ENCODE measurements at regions not wholly inside any gene's neighbourhood (a gene's known extent, or its start where the extent isn't known, plus 50 kb on each side); places are given as distances from the start of the nearest gene placed in this dataset.
"Not testable (repeated sequence)": the region's sequence is repeated elsewhere in the genome, so short reads cannot be mapped to it uniquely, and the experiment has no call there.

DNA sequence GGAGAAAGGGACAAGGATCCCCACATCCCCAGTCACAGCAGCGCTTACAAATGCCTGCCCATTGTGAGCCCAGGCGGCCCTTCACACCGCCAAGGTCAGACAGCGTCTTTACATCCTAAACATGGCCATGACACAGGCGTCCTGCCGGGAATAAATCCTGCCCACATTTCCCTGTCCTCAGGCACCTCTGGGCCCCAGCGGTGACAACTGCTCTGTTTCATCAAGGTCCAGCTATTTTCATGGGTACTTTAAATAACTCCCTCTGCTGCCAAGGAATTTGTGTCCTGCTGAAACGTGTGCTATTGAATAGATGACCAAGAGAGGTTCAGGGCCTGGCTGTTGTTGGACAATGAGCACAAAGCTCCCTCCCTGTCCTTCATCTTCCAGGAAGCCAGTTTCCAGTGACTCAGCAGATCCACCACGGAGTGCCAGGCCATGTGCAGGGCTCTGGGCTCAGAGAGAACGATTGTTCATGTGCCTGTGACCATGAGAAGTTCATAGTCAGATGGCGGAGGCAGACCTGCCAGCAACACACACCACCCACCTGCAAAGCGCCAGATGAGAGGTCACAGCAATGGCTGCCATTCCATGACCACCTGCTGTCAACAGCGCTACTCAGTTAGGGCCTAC is 195.8 kb downstream of the MATN1 start:
- DNase-seq (ENCODE audit: low read depth): no peak

DNA sequence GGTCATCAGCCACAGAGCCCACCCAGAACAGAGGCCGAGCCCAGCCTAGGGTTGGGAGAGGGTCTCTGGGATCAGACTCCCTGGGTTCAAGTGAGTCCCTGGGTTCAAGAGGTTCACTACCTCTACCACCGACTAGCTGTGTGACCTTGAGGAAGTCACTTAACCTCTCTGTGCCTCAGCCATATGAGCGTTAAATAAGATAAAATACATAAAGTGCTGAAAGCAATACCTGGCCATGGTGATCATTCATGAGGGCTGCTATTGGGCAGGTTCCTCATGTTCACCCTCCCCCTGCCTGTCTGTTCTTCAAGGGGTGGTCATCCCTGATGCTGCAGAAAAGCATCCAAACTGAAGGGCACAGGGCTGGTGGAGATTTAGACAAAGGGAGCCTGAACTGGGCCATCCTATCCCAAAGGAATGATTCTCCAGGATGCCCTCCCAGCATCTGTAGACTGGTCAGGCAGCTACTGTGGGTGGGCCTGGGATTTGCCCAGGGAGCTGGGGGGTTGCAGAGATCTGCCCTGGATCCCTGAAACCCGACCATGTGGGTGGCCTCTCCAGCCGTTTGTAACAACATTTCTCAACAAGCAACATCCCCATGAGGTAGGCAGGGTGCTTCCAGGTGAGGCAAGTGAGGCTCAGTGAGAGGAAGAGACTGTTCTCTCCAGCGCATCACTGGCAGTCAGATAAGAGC is 196.6 kb downstream of the MATN1 start:
- no peak for DNase-seq (ENCODE audit: low read depth)

DNA sequence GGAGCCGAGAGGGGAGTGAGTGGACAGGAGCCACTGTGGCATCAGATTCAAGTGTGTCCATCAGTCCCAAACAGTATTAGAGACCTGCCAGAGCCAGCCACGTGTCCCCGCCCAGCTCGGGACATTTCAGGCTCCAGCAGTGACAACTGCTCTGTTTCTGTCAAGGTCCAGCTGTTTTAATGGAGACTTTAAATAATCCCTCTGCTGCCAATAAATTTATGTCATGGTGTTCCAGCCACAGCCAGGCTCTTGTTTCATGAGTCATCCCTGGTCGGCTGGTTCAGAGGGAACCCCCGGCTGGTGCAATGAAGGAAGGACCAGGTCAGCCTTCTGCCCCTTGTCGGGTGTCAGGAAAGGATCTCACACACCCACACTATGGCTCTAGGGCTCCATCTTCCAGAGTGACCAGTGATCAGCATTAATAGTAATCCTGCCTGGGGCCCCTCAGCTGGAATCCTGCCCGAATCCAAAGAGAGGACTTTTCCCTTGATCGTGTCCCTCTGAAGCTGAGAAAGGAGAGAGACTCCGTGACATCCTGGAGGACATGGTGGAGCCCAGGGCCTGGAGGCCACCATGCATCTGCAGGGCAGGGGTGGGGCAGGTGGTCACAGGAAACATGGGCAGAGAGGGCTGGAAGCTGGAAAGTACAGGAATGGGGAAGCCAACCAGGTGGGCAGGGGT is 197.3 kb downstream of the MATN1 start:
- peak; percentile 73 for DNase-seq (ENCODE audit: low read depth)

DNA sequence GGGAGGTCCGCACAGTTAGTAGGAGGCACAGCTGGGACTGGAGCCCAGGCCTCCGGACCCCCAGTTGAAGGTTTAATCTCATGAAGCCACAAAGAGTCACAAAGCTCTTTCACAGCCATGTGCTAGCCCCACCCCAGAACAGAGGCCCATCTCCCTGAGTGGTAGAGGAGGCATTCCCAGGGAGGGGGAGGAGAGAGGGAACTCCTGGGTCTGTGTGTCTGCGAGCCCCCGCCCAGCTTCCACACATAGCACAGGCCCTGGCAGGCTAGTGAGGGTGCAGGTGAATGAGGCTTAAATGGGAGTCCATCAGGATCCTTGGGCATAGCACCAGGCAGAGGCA is 197.8 kb downstream of the MATN1 start:
- no peak for DNase-seq (ENCODE audit: low read depth)

DNA sequence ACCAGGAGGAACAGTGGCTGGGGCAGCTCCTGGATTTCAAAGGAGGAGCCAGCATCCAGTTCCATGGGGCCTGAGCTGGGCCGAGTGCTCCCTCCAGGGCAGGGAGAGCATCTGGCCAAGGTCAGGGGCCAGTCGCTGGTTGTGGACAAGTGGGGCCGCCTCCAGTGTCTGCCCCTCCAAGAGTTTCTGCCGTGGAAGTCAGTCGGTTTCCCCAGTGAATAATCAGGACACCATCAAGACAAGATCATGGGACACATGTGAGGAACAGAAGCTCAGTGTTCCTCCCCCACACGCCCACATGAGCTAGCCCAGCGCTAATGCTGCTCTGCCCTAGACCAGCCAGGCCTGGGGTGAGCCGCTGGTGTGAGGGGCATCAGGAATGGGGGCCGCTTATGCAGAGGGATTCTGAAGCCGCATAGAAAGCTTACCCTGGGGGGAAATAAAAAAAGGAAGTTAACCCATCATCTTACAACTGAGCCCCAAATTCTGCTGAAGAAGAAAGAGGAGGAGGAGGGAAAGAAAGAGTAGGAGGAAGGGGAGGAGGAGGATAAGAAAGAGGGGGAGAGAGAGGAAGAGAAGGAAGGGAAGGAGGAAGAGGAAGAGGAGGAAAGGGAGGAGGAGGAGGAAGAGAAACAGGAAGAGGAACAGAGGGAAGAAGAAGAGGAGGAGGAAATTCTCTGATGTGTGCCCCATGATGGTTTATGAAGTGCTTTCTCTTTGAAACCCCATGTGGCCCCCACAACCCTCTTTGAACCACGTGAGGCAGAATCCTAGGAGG is 198.4 kb downstream of the MATN1 start:
- DNase-seq (ENCODE audit: low read depth): no peak

DNA sequence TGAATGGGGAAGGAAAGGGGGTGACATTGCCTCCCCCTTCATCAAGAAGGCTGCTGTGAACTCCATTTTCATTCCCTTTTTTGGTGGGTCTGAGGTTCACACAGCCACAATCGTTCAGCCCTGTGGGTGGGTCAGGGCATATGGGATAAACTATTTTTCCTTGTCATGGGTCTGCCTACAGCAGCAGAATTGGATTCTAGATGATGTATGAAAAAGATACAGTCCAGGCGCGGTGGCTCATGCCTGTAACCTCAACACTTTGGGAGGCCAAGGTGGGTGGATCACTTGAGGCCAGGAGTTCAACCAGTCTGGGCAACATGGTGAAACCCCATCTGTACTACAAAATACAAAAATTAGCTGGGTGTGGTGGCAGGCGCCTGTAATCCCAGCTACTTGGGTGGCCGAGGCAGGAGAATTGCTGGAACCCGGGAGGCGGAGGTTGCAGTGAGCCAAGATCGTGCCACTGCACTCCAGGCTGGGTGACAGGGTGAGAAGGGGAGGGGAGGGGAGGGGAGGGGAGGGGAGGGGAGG is 199.3 kb downstream of the MATN1 start:
- not testable (repeated sequence) for DNase-seq (ENCODE audit: low read depth)

DNA sequence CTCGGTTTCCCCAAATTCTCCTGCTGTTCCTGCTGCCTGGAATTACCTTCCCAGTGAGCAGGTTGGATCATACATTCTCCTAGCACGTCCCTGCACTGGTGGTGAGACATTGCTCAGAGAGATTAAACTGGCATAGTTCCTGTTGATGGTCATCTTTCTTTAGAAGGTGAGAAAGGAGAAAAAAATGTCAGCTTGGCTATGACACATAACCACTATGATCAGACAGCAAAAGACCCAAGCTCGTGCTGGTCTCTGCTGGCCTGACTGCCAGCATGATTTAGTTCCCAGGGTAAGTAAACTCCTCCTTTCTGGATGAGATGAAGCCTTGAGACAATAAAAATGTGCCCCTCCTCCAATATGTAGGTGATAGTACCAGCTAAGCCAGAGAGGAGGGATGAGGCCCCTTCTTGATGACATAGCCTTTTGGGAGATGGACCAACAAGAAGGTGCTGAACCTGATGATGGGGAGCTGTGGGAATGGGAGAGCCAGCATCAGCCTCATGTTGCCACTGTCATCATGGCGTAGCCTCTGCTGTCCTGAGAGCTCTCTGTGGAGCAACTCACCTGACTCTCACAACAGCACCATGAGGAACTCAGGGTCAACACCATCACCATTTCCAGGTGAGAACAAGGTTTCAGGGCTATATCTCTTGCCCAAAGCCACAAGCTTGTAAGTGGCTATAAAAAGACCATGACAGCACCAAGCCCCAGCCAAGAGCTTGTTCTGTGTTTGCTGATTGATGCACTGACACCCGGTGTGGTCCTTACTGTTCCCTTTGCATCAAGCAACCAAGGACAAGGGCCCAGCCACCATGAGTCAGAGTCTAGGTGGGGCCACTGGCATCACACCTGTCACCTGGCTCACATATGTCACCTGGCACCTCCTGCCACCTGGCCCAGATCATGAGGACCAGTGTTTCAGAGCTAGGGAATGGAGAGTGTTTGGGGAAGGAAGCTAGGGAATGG is 200.0 kb downstream of the MATN1 start:
- peak; percentile 47 for DNase-seq (ENCODE audit: low read depth)

DNA sequence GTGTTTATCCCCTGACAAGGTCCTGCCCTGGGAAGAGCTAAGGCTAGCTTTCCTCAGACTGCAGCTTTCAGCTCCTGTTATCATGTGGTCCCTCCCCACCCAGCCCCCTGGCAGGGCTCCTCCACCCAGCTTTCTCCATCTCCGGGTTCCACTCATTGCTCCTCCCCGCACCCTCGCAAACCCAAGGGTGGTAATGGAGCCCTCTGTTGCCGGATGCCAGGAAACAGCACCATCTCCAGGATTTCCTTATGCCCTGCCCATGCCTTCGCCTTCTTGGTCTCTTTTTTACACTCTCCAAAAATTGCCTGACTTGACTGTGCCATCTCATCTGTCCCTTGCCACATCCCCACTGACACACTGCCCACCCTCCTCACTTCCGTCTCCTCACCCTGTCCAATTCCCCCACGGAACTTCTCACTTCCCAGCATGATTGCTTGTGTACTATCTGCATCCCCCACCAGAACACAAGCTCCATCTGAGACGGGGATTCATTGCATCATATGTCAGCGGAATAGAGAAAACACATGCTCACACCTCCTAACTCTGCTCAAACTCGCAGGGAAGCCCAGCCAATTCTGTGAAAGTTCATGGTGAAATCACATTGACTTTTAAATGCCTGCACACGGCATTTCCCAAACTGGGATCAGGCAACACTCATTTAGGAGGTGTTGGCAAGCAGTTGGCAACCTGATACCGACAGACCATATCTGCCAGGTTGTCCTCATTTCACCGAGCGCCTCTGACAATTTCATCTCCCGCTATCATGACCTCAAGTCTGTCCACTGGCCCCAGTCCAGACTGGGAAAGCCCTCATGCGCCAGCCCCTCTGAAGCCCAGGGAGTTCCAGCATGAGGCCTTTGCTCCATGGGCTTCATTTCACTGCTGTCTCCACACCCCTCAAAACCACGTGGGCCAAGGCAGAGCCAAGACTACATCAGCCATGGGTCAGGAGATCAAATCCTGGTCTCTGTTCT is 201.1 kb downstream of the MATN1 start:
- DNase-seq (ENCODE audit: low read depth): peak; percentile 91

DNA sequence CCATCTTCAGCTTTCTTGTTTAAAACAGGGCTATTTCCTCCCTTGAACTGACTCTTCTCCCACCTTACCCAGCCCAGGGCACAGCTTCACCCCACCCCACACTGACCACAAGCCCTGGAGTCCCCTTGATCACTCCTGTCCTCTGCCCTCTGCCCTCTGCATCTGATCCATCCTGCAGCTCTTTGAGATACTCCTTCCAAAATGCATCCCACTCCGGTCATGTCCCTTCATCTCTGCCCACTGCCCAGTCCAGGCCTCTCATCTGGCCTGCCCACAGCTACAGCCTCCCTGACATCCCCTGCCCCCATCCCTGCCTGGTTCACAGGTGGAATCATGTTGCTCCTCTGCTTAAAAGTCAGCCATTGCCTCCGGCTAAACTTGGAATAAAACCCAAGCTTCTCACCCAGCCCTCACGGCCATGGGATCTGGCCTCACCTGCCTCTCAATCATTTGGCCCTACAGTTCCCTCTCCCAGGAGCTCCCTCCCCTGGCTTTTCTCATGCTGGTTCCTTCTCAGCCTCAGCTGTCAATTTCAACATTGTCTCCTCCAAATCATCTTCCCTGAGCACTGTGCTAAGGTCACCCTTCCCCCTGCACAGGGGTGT is 202.0 kb downstream of the MATN1 start:
- DNase-seq (ENCODE audit: low read depth): no peak

DNA sequence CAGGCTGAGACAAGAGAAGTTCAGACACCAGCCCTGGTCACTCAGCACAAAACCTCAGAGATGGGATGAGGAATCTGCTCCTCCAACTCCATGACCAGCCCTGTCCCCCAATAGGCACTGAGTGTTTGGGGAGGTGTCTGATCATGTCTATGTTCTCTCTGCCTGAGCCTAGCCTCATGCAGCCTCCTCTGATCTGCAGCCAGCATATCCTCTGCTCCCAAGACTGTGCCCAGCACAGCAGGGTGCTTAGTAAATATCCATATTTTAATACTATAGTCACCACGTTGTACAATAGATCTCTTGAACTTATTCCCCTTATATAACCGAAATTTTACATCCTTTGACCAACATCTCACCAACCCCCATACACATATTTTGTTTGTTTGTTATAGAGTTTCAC is 202.9 kb downstream of the MATN1 start:
- DNase-seq (ENCODE audit: low read depth): no peak

DNA sequence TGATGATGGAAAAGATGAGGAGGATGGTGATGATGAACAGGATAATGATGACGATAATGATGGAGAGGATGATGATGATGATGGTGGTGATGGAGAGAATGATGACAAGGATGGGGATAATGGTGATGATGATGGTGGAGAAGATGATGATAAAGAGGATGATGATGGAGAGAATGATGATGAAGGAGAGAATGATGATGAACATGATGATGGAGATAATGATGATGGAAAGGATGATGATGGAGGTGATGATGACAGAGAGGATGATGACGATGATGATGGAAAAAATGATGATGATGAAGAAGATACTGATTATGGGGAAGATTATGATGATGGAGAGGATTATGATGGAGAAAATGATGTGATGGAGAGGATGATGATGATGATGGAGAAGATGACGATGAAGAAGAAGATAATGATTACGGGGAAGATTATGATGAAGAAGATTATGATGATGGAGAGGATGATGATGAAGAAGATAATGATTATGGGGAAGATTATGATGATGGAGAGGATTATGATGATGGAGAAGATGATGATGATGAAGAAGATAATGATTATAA is 204.1 kb downstream of the MATN1 start:
- DNase-seq (ENCODE audit: low read depth): no peak

DNA sequence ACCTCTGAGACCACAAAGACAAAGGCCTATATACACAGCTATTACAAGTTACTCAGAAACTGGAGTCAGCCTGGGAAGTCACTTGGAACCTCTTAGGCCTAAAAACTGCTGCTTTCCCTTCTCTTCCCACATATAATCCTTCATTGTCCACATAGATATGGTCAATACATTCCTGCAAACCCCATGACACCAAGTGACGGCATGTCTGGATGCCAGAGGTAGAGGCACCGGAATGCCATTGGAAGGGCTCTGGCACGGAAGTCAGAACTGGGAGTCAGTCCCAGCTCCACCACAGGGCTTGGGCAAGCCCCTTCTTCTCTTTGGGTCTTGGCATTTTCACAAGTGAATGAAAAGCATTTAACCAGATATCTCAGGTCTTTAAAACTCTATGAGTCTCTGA is 204.7 kb downstream of the MATN1 start:
- DNase-seq (ENCODE audit: low read depth): no peak

DNA sequence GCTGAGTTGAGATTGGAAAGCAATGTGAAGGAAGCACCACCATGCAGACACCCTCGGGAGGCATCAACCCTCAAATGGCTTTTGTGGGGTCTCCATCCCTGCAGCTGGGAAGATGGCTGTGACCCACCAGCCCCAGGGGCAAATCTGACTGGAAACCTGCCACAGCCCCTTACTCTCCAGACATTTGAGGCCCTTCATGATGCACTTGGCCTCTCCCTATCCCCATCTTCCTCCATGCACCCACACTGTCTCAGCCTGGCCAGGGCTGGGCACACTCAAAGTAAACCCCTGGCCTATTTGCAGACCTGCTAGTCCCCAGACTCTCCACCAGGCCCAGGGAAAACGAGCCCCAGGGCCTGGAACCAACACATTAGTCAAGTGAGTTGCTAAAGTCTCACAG is 205.2 kb downstream of the MATN1 start:
- no peak for DNase-seq (ENCODE audit: low read depth)

DNA sequence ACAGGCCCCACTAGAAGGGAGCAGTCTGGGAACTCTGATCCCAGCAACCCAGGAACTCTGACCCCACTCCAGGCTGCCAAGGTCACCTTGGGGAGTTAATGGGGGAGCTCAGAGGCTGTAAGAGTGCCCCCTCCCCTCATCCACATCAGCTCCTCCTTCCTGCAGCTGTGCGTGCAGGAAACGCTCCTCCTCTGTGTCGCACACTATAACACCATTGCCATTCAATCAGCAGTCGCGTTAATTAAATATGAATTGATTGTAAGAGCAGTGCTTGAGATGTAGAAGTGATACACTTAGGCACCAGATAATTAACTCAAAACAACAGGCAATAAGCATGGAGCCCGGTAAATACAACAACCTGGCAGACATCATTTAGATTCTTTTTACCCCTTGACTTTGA is 205.7 kb downstream of the MATN1 start:
- DNase-seq (ENCODE audit: low read depth): not testable (repeated sequence)

DNA sequence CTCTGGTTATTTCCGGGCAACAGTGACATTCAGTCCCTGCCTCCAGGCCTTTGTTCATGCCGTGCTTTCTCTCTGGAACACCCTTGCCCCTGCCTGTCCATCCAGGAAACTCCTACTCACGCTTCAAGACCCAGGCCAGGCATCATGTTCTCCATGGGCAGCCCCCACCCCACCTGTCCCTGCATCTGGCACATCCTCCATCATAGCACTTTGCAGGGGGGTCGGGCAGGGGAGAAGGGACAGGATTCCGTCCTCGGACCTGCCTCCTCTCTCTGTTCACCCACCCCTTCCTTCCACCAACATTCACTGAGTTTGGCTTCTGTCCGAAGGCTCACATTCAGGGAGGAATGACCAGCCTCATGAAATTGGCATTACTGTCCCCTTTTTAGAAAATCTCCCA is 206.1 kb downstream of the MATN1 start:
- DNase-seq (ENCODE audit: low read depth): not testable (repeated sequence)

DNA sequence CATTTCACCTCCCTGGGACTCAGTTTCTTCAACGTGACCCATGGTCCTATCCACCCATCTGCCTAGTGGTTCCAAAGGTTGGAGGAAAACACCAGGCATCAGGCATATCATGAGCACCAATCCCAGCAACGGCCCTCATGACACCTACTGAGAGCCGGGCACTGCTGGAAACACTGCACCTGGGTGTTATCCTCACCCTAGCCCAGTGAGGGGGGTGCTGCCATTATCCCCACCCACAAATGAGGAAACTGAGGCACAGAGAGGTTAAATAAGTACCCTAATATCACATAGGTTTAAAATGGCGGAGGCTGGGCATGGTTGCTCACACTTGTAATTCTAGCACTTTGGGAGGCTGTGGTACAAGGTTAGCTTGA is 206.9 kb downstream of the MATN1 start:
- no peak for DNase-seq (ENCODE audit: low read depth)

DNA sequence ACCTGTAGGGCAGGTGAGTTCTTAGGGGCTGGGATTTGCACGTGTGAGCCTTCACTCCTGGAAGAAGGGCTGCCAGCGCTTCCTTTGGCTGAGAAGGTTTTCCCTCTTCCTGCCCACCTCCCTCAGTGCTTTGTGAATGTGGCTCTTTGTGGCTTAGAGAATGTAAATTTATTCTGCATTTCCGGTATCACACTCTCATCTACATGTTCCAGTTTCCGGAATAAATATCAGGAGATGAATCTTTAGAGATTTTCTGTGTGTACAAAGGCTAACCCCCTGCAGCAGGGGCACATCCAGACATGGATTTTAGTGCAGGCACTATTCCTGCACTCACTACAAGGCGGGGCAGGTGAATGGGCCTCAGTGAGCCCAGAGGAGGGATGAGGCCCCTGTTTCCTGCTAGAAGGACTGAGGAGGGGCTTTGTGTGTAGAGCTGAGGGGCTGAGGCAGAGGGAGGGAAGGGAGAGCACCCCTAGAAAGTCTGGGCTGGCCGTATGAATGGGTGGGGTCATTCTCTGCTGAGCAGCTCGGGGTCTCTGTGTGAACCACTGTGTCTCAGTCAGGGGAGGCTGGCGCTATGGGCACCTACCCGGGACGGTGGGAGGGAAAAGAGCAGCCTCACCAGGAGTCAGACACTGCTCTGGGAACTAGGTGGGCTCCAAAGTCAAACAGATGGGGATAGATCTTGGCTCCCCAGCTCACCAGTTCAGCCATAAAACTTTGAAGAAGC is 207.5 kb downstream of the MATN1 start:
- no peak for DNase-seq (ENCODE audit: low read depth)

DNA sequence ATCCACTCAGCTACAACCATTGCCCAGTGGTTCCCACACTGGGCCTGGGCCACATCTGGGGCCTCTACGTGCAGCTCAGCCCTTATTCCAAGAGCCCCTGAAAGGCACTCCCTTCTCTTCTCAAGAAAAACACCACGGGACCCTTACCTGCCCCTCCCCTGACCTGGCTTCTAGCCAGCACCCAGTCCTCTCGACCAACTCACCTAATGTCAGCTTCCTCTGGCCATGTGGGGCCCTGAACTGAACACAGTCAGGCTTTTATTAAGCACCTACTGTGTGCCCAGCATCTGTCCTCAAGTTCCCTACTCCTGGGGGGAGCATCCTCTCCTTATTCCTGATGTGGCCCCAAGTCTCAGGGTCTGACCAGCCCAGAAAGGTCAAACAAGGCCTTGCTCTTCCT is 208.4 kb downstream of the MATN1 start:
- no peak for DNase-seq (ENCODE audit: low read depth)

Measured in fibroblast of gingiva (primary cell).